ENCODE measurements at regions not wholly inside any gene's neighbourhood (a gene's known extent, or its start where the extent isn't known, plus 50 kb on each side); places are given as distances from the start of the nearest gene placed in this dataset.
"Not testable (repeated sequence)": the region's sequence is repeated elsewhere in the genome, so short reads cannot be mapped to it uniquely, and the experiment has no call there.

DNA sequence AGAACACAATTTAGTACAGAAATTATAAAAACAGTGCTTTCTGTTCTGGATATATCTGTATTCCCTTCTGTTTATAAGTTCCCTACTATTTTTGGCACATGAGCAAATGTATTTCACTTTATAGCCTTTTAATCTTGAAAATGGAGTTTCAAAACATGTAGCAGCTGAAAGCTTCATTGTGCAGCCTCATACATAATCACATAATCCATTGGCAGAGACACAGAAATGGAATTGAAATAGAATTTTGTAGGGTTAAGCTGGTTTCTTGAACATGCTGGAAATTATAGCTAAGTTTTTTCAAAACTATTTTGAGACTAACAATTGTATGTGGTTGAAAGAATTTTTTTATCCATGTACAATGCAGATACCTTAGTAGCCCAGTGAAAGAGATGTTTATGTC, 614.3 kb upstream of the MDGA2 start:
- no peak for DNase-seq (ENCODE audit: extremely low spot score)
- TF ChIP-seq ELF4 (IDR thresholded peaks at IDR 0.05): no peak
- no peak for TF ChIP-seq NFRKB (IDR thresholded peaks at IDR 0.05)
- no peak for TF ChIP-seq ARNT (IDR thresholded peaks at IDR 0.05)
- TF ChIP-seq TARDBP (IDR thresholded peaks at IDR 0.05): no peak
- no peak for TF ChIP-seq L3MBTL2 (conservative IDR thresholded peaks at IDR 0.05)
- no peak for TF ChIP-seq BHLHE40 (IDR thresholded peaks at IDR 0.05; ENCODE audit: borderline replicate concordance)
- no peak for TF ChIP-seq FOXM1 (IDR thresholded peaks at IDR 0.05; ENCODE audit: borderline replicate concordance)
- TF ChIP-seq, protein P1, sequence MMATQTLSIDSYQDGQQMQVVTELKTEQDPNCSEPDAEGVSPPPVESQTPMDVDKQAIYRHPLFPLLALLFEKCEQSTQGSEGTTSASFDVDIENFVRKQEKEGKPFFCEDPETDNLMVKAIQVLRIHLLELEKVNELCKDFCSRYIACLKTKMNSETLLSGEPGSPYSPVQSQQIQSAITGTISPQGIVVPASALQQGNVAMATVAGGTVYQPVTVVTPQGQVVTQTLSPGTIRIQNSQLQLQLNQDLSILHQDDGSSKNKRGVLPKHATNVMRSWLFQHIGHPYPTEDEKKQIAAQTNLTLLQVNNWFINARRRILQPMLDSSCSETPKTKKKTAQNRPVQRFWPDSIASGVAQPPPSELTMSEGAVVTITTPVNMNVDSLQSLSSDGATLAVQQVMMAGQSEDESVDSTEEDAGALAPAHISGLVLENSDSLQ (IDR thresholded peaks at IDR 0.05): no peak
- no peak for TF ChIP-seq HDGF (IDR thresholded peaks at IDR 0.05; ENCODE audit: borderline replicate concordance)
- POLR2A ChIA-PET: no interaction called here
- CTCF ChIA-PET: no interaction called here

DNA sequence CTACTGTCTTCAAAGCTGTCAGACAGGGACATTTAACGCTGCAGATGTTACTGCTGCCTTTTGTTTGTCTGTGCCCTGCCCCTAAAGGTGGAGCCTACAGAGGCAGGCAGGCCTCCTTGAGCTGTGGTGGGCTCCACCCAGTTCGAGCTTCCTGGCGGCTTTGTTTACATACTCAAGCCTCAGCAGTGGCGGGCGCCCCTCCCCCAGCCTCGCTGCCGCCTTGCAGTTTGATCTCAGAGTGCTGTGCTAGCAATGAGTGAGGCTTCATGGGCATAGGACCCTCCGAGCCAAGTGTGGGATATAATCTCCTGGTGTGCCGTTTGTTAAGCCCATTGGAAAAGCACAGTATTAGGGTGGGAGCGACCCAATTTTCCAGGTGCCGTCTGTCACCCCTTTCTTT, 609.8 kb upstream of the MDGA2 start:
- POLR2A ChIA-PET; CTCF ChIA-PET; DNase-seq (ENCODE audit: extremely low spot score): not testable (repeated sequence)

DNA sequence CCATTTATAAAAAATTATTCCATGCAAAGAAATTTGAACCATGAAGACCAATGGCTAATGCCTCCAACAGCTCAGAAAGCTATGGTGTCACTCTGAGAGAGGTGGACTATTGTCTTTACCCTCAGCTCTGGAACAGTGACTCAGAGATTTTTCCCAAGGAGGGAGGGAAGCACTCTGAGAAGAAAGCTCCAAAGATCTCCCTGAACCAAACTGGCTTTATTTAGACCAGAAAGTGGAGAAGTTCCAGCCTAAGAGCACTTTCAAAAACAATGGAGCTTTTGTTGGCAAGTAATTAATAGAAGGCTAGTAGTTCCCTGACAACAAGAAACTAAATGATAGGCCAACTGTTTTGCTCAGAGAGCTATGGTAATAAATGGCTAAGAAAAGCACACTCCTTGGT, 599.9 kb upstream of the MDGA2 start:
- ChIA-PET CTCF (no interaction called here), POLR2A (no interaction called here)
- no peak for DNase-seq (ENCODE audit: extremely low spot score)
- TF ChIP-seq TARDBP (IDR thresholded peaks at IDR 0.05) (no peak), HDGF (IDR thresholded peaks at IDR 0.05; ENCODE audit: borderline replicate concordance) (no peak)

DNA sequence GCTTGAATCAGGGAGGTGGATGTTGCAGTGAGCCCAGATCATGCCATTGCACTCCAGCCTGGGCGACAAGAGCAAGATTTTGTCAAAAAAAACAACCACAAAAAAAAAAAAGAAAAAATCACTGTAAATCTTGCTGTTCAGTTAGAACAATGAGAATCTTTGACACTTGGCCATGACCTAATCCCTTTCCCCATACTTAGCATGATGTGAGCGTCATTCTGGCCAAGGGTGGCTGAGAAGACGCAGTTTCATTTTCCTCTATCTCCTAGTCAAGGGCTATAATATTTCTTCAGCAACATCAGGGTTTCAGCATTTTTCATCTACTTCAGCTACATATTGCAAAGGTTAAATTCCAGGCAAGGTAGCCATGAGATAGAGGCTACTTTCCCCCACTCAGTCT, 599.4 kb upstream of the MDGA2 start:
- ChIA-PET CTCF (no interaction called here), POLR2A (no interaction called here)
- TF ChIP-seq FOXM1 (IDR thresholded peaks at IDR 0.05; ENCODE audit: borderline replicate concordance): no peak
- no peak for TF ChIP-seq FOXA1 (IDR thresholded peaks at IDR 0.05)
- TF ChIP-seq ARNT (IDR thresholded peaks at IDR 0.05): no peak
- no peak for TF ChIP-seq FOXK2 (IDR thresholded peaks at IDR 0.05)
- TF ChIP-seq, protein P1 (IDR thresholded peaks at IDR 0.05): no peak
- no peak for TF ChIP-seq LEF1 (IDR thresholded peaks at IDR 0.05; ENCODE audit: borderline replicate concordance)
- no peak for TF ChIP-seq BHLHE40 (IDR thresholded peaks at IDR 0.05; ENCODE audit: borderline replicate concordance)
- no peak for TF ChIP-seq CTBP1 (IDR thresholded peaks at IDR 0.05; ENCODE audit: borderline replicate concordance)
- TF ChIP-seq L3MBTL2 (conservative IDR thresholded peaks at IDR 0.05): no peak
- no peak for TF ChIP-seq ELF4 (IDR thresholded peaks at IDR 0.05)
- TF ChIP-seq NFRKB (IDR thresholded peaks at IDR 0.05): no peak
- no peak for DNase-seq (ENCODE audit: extremely low spot score)

DNA sequence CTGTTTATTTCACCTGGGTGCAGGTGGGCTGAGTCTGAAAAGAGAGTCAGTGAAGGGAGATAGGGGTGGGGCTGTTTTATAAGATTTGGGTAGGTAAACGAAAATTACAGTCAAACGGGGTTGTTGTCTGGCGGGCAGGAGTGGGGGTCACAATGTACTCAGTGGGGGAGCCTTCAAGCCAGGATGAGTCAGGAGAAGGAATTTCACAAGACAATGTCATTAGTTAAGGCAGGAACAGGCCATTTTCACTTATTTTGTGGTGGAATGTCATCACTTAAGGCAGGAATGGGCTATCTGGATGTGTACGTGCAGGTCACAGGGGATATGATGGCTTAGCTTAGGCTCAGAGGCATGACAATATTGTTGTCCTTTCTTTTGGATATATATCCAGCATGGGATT, 592.5 kb upstream of the MDGA2 start:
- CTCF ChIA-PET; POLR2A ChIA-PET; DNase-seq (ENCODE audit: extremely low spot score): not testable (repeated sequence)

DNA sequence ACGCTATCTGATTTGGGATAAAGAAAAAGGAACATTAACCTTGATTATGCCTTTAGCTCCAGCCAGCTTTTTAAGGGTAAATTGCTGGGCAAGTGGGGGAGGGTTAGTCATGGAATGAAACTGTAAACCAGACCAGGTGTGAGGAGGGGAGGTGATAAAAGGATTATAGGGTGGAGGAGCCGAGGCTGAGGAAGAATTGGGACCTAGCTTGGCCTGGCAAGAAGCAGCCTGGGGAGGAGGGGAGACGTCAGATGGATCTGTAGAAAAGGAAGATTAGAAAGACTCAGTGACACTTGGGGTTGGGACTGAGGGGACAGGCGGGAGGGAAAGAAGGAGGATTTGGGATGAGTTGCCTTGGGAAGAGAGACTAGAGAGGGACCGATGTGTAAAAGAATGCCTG, 590.8 kb upstream of the MDGA2 start:
- DNase-seq (ENCODE audit: extremely low spot score); POLR2A ChIA-PET; CTCF ChIA-PET: not testable (repeated sequence)

DNA sequence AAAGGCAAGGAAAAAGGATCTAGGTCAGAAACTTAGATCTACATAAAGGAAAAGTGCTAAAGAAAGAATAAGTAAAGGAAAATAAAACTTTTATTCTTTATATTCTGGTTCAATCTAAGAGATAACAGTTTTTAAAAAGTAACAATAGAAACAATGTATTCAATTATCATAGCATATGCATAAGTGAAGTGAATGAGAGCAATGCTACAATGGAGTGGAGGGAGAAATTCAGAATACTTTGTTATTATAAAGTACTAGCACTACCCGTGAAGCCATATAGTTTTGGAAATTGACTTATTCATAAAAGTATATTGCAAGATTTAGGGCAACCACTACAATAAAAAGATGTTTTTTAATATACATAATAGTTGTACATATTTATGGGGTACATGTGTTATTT, 586.0 kb upstream of the MDGA2 start:
- no peak for DNase-seq (ENCODE audit: extremely low spot score)
- ChIA-PET CTCF (no interaction called here), POLR2A (no interaction called here)
- TF ChIP-seq TARDBP (IDR thresholded peaks at IDR 0.05) (no peak), CTBP1 (IDR thresholded peaks at IDR 0.05; ENCODE audit: borderline replicate concordance) (no peak), L3MBTL2 (conservative IDR thresholded peaks at IDR 0.05) (no peak), SUZ12 (IDR thresholded peaks at IDR 0.05) (no peak), NFRKB (IDR thresholded peaks at IDR 0.05) (no peak), ZNF384 (IDR thresholded peaks at IDR 0.05) (no peak), LEF1 (IDR thresholded peaks at IDR 0.05; ENCODE audit: borderline replicate concordance) (no peak), FOXK2 (IDR thresholded peaks at IDR 0.05) (no peak), SP1 (IDR thresholded peaks at IDR 0.05) (no peak), ELF4 (IDR thresholded peaks at IDR 0.05) (no peak), BHLHE40 (IDR thresholded peaks at IDR 0.05; ENCODE audit: borderline replicate concordance) (no peak), FOXM1 (IDR thresholded peaks at IDR 0.05; ENCODE audit: borderline replicate concordance) (no peak), FOXA1 (IDR thresholded peaks at IDR 0.05) (no peak), ARNT (IDR thresholded peaks at IDR 0.05) (no peak), HDGF (IDR thresholded peaks at IDR 0.05; ENCODE audit: borderline replicate concordance) (no peak)
- TF ChIP-seq, protein P1 (IDR thresholded peaks at IDR 0.05): no peak

DNA sequence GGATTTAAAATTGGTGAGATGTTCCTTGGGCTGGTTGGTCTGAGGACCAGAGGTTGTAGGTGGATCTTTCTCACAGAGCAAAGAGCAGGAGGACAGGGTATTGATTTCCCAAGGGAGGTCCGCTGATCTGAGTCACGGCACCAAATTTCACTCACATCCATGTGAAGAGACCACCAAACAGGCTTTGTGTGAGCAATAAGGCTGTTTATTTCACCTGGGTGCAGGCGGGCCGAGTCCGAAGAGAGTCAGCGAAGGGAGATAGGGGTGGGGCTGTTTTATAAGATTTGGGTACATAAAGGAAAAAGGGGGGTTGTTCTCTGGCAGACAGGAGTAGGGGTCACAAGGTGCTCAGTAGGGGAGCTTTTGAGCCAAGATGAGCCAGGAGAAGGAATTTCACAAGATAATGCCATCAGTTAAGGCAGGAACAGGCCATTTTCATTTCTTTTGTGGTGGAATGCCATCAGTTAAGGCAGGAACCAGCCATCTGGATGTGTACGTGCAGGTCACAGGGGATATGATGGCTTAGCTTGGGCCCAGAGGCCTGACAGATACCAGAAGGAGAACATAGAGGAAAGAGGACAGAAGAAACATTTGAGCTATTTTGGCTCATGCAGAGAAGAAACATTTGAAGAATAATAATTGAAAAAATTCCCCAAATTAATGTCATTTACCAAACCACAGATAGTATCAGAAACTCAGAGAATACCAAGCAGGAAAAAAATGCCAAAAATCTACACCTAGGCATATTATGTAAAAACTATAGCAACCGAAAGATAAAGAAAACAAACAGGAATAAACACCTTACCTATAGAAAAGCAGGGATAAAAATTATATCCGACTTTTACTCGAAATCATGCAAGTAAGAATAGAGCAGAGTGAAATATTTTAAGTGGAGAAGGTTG, 585.2 kb upstream of the MDGA2 start:
- POLR2A ChIA-PET; CTCF ChIA-PET; DNase-seq (ENCODE audit: extremely low spot score): not testable (repeated sequence)

DNA sequence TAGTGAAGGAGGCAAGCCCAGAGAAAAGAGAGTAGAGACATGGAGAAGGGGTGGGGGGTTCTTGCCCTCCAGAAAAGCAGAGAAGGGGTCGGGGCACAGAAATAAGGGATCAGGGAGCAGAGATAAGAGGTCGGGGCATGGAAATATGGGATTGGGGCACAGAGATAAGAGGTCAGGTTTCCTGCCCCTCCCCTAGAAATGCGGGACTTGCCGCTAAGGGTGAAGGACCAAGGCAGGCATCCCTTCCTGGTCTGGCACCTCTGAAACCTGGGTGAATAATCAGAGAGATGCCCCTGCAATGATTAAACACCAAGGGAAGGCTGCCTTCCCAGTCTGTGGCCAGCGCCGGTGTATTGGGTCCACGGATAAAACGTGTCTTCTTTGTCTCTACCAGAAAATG, 584.5 kb upstream of the MDGA2 start:
- POLR2A ChIA-PET; CTCF ChIA-PET; DNase-seq (ENCODE audit: extremely low spot score): not testable (repeated sequence)

DNA sequence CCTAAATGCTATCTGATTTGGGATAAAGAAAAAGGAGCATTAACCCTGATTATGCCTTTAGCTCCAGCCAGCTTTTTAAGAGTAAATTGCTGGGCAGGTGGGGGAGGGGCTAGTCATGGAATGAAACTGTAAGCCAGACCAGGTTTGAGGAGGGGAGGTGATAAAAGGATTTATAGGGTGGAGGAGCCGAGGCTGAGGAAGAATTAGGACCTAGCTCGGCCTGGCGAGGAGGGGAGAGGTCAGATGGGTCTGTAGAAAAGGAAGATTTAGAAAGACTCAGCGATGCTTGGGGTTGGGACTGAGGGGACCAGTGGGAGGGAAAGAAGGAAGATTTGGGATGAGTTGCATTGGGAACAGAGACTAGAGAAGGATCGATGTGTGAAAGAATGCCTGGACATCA, 583.8 kb upstream of the MDGA2 start:
- CTCF ChIA-PET; POLR2A ChIA-PET; DNase-seq (ENCODE audit: extremely low spot score): not testable (repeated sequence)

DNA sequence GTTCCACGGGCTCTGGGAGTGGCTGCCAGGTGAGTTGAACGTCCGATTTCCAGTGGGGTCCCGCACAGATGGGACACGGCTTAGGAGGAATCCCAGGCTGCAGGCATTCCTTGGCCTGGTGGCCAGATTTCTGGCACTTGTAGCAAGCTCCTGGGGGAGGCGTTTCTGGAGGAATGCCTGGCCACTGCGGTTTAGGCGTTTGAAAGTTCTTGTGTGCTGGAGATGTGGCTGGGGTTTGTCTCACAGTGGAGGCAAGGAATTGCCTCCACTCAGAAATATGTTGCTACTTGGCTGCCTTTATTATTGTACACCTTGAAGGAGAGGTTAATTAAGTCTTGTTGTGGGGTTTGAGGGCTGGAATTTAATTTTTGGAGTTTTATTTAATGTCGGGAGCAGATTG, 583.3 kb upstream of the MDGA2 start:
- DNase-seq (ENCODE audit: extremely low spot score); CTCF ChIA-PET; POLR2A ChIA-PET: not testable (repeated sequence)

All from HEK293T (cell line).